ENCODE measurements at regions not wholly inside any gene's neighbourhood (a gene's known extent, or its start where the extent isn't known, plus 50 kb on each side); places are given as distances from the start of the nearest gene placed in this dataset.

DNA sequence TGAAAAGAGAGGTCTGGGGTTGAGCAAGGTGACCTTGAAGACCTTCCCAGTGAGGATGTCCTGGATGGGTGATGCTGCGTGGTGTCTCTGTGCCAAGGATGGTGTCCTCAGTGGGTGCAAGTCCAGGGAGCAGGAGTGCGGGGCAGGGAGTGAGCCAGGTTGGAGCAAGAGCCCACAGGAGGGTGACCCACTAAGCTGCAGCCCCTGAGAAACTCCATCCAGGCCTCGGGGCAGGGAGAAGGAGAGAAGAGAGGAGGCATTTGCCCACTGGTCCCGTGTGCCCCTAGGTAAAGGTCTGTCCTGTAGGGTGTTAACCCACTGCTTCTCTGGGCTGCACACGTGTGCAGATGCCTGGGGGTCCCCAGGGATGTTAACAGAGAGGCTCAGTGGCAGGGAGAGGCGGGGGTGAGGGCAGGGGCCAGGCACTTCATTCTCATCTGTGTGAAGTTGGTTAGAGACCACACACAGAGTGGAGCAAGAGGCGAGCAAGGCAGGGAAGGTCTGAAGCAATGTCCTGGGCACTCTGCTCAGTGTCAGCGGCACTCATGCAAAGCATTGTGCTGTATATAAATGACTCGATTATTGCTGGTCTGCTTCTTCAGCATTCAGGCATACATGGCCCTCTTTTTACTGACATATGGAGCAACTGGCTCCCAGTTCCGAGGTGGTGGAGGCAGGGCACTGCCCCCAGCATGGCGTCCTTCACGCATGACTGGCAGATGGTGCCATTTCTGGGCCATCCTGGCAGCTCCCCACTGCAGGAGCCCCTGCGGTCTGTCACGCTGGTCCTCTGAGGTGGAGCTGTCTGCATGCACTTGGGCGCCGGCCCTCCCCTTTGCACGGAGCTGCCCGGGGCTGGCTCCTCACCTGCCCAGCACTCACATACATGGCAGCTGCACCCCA lies 117.2 kb upstream of the HS6ST1 start:
- DNase-seq, result no peak
- Histone ChIP-seq H3K9me2 (ENCODE audit: insufficient read depth) (no peaks in the 10 kb centered on the region), H3K4me1 (replicated peaks; ENCODE audit: insufficient read depth) (no peaks in the 10 kb centered on the region), H3K27ac (no peak overlapping the region), H3K9me3 (ENCODE audit: insufficient read depth, low read depth) (no peaks in the 10 kb centered on the region; the same call in 1 of the 2 replicates), H3K4me2 (no peak overlapping the region), H3K27me3 (ENCODE audit: insufficient read depth, low read depth) (no peaks in the 10 kb centered on the region), H3F3A (ENCODE audit: insufficient read depth, low read depth) (no peaks in the 10 kb centered on the region), H3K4me3 (no peak overlapping the region), H3K36me3 (ENCODE audit: low read depth) (no peaks in the 10 kb centered on the region), H3K79me2 (ENCODE audit: low read depth) (no peaks in the 10 kb centered on the region), H2AFZ (no peak overlapping the region), H4K20me1 (ENCODE audit: insufficient read depth) (no peaks in the 10 kb centered on the region)
- ChIA-PET CTCF (no interaction called here), POLR2A (ENCODE audit: unreplicated experiment) (no interaction called here)
- intact Hi-C loops (cut with micrococcal nuclease; ENCODE audit: unreplicated experiment), result no loop called here
- BruUV-seq (replicated peaks), result no TSS peak
- no peak for TF ChIP-seq EZH2 (IDR thresholded peaks at IDR 0.05; ENCODE audit: low read depth)
- TF ChIP-seq, protein P1, sequence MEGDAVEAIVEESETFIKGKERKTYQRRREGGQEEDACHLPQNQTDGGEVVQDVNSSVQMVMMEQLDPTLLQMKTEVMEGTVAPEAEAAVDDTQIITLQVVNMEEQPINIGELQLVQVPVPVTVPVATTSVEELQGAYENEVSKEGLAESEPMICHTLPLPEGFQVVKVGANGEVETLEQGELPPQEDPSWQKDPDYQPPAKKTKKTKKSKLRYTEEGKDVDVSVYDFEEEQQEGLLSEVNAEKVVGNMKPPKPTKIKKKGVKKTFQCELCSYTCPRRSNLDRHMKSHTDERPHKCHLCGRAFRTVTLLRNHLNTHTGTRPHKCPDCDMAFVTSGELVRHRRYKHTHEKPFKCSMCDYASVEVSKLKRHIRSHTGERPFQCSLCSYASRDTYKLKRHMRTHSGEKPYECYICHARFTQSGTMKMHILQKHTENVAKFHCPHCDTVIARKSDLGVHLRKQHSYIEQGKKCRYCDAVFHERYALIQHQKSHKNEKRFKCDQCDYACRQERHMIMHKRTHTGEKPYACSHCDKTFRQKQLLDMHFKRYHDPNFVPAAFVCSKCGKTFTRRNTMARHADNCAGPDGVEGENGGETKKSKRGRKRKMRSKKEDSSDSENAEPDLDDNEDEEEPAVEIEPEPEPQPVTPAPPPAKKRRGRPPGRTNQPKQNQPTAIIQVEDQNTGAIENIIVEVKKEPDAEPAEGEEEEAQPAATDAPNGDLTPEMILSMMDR (conservative IDR thresholded peaks at IDR 0.05), result no peak

DNA sequence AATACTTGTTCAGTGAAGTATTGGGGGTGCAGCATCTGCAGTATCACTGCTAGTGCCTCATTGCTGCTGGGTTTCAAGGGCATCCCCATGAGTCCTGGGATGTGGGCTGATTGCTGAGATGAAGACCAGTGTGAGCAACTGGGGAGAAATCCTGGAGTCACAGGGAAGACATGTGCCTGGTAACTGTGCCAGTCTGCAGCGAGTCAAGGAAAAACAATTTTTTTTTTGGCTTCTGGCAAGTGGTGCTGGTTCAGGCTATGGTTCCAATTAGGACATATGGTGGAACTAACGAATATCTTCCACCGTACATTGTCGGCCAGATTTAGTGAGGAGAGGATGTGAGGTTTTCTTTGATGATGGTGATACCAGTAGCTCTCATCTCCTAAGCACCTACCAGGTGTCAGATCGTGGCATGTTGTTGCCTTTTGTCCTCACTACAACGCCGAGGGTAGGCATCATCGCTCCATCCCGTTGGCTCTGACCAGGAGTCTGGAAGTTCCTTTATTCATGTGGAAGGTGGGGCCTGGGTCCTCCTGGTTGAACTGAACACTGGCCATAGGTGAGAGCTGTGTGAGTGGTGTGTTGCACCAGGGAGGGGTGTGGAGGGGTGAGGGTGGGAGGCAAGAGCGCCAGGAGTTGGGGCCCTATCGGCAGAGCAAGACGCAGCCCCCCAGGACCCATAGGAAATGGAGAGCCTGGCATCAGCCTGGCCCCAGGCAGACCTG lies 118.0 kb upstream of the HS6ST1 start:
- H3K4me3 ChIP-seq, result no peak overlapping the region
- H3K36me3 ChIP-seq (ENCODE audit: low read depth), result no peaks in the 10 kb centered on the region
- ChIA-PET CTCF (no interaction called here), POLR2A (ENCODE audit: unreplicated experiment) (no interaction called here)
- intact Hi-C loops (cut with micrococcal nuclease; ENCODE audit: unreplicated experiment), result no loop called here
- H3K27me3 ChIP-seq (ENCODE audit: insufficient read depth, low read depth), result no peaks in the 10 kb centered on the region
- no peaks in the 10 kb centered on the region for H3K4me1 ChIP-seq (replicated peaks; ENCODE audit: insufficient read depth)
- TF ChIP-seq, protein P1 (conservative IDR thresholded peaks at IDR 0.05), result no peak
- TF ChIP-seq EZH2 (IDR thresholded peaks at IDR 0.05; ENCODE audit: low read depth), result no peak
- H3K27ac ChIP-seq, result no peak overlapping the region
- no peak overlapping the region for H2AFZ ChIP-seq
- no peaks in the 10 kb centered on the region for H3F3A ChIP-seq (ENCODE audit: insufficient read depth, low read depth)
- H3K79me2 ChIP-seq (ENCODE audit: low read depth), result no peaks in the 10 kb centered on the region
- no peaks in the 10 kb centered on the region for H4K20me1 ChIP-seq (ENCODE audit: insufficient read depth)
- DNase-seq, result no peak
- no peaks in the 10 kb centered on the region; the same call in 1 of the 2 replicates for H3K9me3 ChIP-seq (ENCODE audit: insufficient read depth, low read depth)
- H3K4me2 ChIP-seq, result no peak overlapping the region
- no peaks in the 10 kb centered on the region for H3K9me2 ChIP-seq (ENCODE audit: insufficient read depth)
- BruUV-seq (replicated peaks), result no TSS peak

DNA sequence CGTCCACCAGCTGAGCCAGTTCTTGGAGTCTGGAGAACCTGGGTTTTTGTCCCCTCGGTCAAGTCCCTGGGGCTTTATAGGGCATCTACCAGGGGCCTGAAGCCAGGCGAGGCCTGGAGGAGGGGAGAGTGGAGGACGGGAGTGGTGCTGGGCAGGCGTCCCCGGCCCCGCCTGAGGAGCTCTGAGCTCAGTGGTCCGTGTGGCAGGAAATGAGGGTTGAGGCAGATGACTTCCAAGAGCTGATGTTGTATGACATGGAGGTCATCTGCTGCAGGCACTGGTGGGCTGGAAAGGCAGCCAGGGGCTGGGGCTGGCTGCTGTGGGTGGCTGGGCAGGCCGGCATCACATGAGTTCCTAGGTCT lies 118.5 kb upstream of the HS6ST1 start:
- POLR2A ChIA-PET (ENCODE audit: unreplicated experiment), result no interaction called here
- intact Hi-C loops (cut with micrococcal nuclease; ENCODE audit: unreplicated experiment), result no loop called here
- no peaks in the 10 kb centered on the region for H3K79me2 ChIP-seq (ENCODE audit: low read depth)
- no peaks in the 10 kb centered on the region for H3F3A ChIP-seq (ENCODE audit: insufficient read depth, low read depth)
- 0 out of 2 replicates have a peak, but pooled peaks cover 1% of the 10 kb centered on the region for H3K4me1 ChIP-seq (replicated peaks; ENCODE audit: insufficient read depth)
- no TSS peak for BruUV-seq (replicated peaks)
- H3K4me3 ChIP-seq, result no peak overlapping the region
- H3K27ac ChIP-seq, result no peak overlapping the region
- H3K4me2 ChIP-seq, result no peak overlapping the region
- CTCF ChIA-PET, result no interaction called here
- H2AFZ ChIP-seq, result no peak overlapping the region
- H3K9me2 ChIP-seq (ENCODE audit: insufficient read depth), result no peaks in the 10 kb centered on the region
- H3K36me3 ChIP-seq (ENCODE audit: low read depth), result no peaks in the 10 kb centered on the region
- no peaks in the 10 kb centered on the region for H4K20me1 ChIP-seq (ENCODE audit: insufficient read depth)
- no peaks in the 10 kb centered on the region; the same call in 1 of the 2 replicates for H3K9me3 ChIP-seq (ENCODE audit: insufficient read depth, low read depth)
- no peaks in the 10 kb centered on the region for H3K27me3 ChIP-seq (ENCODE audit: insufficient read depth, low read depth)
- no peak for DNase-seq
- TF ChIP-seq EZH2 (IDR thresholded peaks at IDR 0.05; ENCODE audit: low read depth), result no peak
- TF ChIP-seq, protein P1 (conservative IDR thresholded peaks at IDR 0.05), result no peak
